Lung (tissue), 11 donors: ENCODE measurements at regions not wholly inside any gene's neighbourhood (a gene's known extent, or its start where the extent isn't known, plus 50 kb on each side); places are given as distances from the start of the nearest gene placed in this dataset.
A peak's percentile ranks its signal among the peaks of the same experiment; 100 is the strongest.

Experiments used
- ATAC-seq: fragments of 200-7000 bp; cut with Tn5 transposase; one replicate; pipeline ENCODE4 v1.9.1; 2020; ENCODE audit warnings: moderate number of reproducible peaks; ENCODE audit not compliant: insufficient read depth, low FRiP score
- DNase-seq, 3 donors: peaks; one replicate each; pipeline ENCODE4 v3.0.0-alpha.2; 2013 to 2017
- H3K27ac ChIP-seq, 2 donors: one replicate each; pipeline ENCODE4 v1.5.1; 2013; ENCODE audit warnings: mild to moderate bottlenecking in 2 of 2, moderate library complexity in 2 of 2, control low read depth in 1 of 2, inconsistent platforms in 1 of 2, low read depth in 1 of 2, low read length in 1 of 2
- H3K27me3 ChIP-seq, 3 donors: one replicate each; pipeline ENCODE4 v1.5.1; 2013; ENCODE audit warnings: low read length in 2 of 3; ENCODE audit not compliant: control insufficient read depth in 3 of 3, insufficient read depth in 3 of 3
- H3K36me3 ChIP-seq, 4 donors: one replicate each; pipeline ENCODE4 v1.5.1; 2013; ENCODE audit warnings: low read length in 4 of 4, mild to moderate bottlenecking in 1 of 4, moderate library complexity in 1 of 4; ENCODE audit not compliant: control insufficient read depth in 4 of 4, insufficient read depth in 4 of 4
- H3K4me1 ChIP-seq, 5 donors: one replicate each; pipeline ENCODE4 v1.5.1; 2013; ENCODE audit warnings: low read length in 5 of 5, mild to moderate bottlenecking in 2 of 5, moderate library complexity in 1 of 5; ENCODE audit not compliant: control insufficient read depth in 5 of 5, insufficient read depth in 5 of 5
- H3K4me3 ChIP-seq: one replicate; pipeline ENCODE4 v1.5.1; 2013; ENCODE audit warnings: mild to moderate bottlenecking, control low read depth, moderate library complexity
- H3K9ac ChIP-seq, 2 donors: one replicate each; pipeline ENCODE4 v1.5.1; 2013; ENCODE audit warnings: low read length in 2 of 2, control low read depth in 1 of 2; ENCODE audit not compliant: insufficient read depth in 1 of 2
- H3K9me3 ChIP-seq, 4 donors: one replicate each; pipeline ENCODE4 v1.5.1; 2013; ENCODE audit warnings: low read length in 3 of 4, mild to moderate bottlenecking in 1 of 4, moderate library complexity in 1 of 4; ENCODE audit not compliant: control insufficient read depth in 4 of 4, insufficient read depth in 3 of 4
- CTCF ChIP-seq: IDR thresholded peaks from 2 replicates; pipeline ENCODE4 v1.5.1; 2012; ENCODE audit warnings: mild to moderate bottlenecking; ENCODE audit errors: control extremely low read depth, extremely low read depth
- whole genome bisulfite sequencing, 2 donors: extraction: QIAGEN DNeasy Blood & Tissue Kit; methylation state at CpG; one replicate each; pipeline ENCODE4 v1.1.7; 2013; 5-methylcytosine and 5-hydroxymethylcytosine counted together
- donor health status: control.
- donor health status: control.
- donor health status: Bipolar disorder and iron deficiency.
- donor health status: healthy.
- donor health status: DM: yes; HTN: yes; CAD: no.

DNA sequence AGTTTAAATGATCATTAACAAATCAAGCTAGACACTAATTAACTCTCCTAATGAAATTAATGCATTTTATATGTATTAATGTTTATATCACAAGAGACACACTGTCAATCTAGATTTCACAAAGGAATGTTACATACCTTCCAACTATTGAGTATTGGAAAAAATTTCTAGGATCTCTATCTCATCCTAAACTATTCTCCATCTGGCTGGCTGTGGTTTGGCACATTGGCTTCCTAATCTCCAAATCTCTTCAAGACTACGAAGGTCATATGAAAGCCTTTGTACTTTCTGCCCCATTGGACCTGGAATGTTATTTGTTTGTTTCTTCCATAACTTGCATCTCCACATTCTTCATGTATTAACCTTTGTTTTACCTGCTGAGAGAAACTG lies 1160.0 kb downstream of the ADGRL3 start:
- no peaks in the 10 kb centered on the region for H3K9me3 ChIP-seq
- no peak for TF ChIP-seq CTCF
- no peaks in the 10 kb centered on the region for H3K36me3 ChIP-seq
- H3K9ac ChIP-seq: no peak overlapping the region
- no peak for DNase-seq
- no peak overlapping the region for H3K27ac ChIP-seq
- no peak for ATAC-seq
- H3K4me3 ChIP-seq: no peak overlapping the region
- WGBS, 2 donors: 78 to 85% methylated on average over 1 of the region's 1 CpG
- H3K27me3 ChIP-seq: no peaks in the 10 kb centered on the region
- H3K4me1 ChIP-seq: no peaks in the 10 kb centered on the region

GRCh38 chr4:62359441-62360155 lies 1159.5 kb downstream of the ADGRL3 start:
- 70 to 76% methylated on average over 2 of the region's 2 CpGs for WGBS, 2 donors
- peak in 1 of 3 donors; percentile 5 for DNase-seq
- no peak overlapping the region for H3K27ac ChIP-seq

GRCh38 chr4:62344915-62345314 lies 1144.8 kb downstream of the ADGRL3 start:
- no peak for ATAC-seq
- H3K9ac ChIP-seq: no peak overlapping the region
- DNase-seq: no peak
- no peaks in the 10 kb centered on the region for H3K27me3 ChIP-seq
- TF ChIP-seq CTCF: no peak
- H3K36me3 ChIP-seq: no peaks in the 10 kb centered on the region
- no peak overlapping the region for H3K27ac ChIP-seq
- no peak overlapping the region for H3K4me3 ChIP-seq
- H3K4me1 ChIP-seq: no peaks in the 10 kb centered on the region
- H3K9me3 ChIP-seq: peaks cover 0 to 6% (median 2%) of the 10 kb centered on the region in 4 donors
- WGBS, 2 donors: 76 to 86% methylated on average over 4 of the region's 4 CpGs

More at GRCh38 chr4:62359441-62360155, 1159.5 kb downstream of the ADGRL3 start:
- H3K27me3 ChIP-seq: no peaks in the 10 kb centered on the region
- no peak for TF ChIP-seq CTCF
- no peaks in the 10 kb centered on the region for H3K36me3 ChIP-seq
- no peak overlapping the region for H3K9ac ChIP-seq
- H3K9me3 ChIP-seq: no peaks in the 10 kb centered on the region
- no peak for ATAC-seq
- no peaks in the 10 kb centered on the region for H3K4me1 ChIP-seq
- H3K4me3 ChIP-seq: no peak overlapping the region

DNA sequence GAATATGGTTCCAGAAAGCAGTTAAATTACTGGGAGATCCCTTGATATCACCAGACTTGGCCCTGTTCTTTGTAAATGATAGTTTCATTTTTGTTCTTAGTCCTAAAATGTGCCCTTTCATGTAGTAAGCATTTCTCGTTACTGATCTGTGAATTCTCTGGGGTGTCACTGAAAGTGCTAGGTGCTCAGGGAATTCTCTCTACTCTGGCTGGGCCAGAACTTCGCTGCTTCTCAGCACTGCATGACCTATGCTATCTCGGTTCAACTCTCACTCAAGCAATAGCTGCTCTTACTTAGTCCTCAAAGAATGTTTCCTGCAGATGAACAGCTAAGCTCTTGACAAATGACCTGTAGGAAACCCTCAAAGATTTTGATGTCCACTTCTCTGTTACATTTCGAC lies 1144.3 kb downstream of the ADGRL3 start:
- no peaks in the 10 kb centered on the region for H3K27me3 ChIP-seq
- no peak overlapping the region for H3K9ac ChIP-seq
- H3K4me3 ChIP-seq: no peak overlapping the region
- TF ChIP-seq CTCF: no peak
- no peaks in the 10 kb centered on the region for H3K4me1 ChIP-seq
- ATAC-seq (no peak), DNase-seq (no peak)
- H3K9me3 ChIP-seq: peaks cover 0 to 6% (median 2%) of the 10 kb centered on the region in 4 donors
- H3K36me3 ChIP-seq: no peaks in the 10 kb centered on the region
- H3K27ac ChIP-seq: no peak overlapping the region
- 69 to 84% methylated on average over 4 of the region's 4 CpGs for WGBS, 2 donors
